Suprapubic skin (tissue), 4 donors: ENCODE measurements at regions not wholly inside any gene's neighbourhood (a gene's known extent, or its start where the extent isn't known, plus 50 kb on each side); places are given as distances from the start of the nearest gene placed in this dataset.

ENCODE experiments used
- CTCF ChIP-seq, 2 donors: fragments of 200-600 bp in 1 of 2; fragments of 450-650 bp in 1 of 2; sonication (generic) in 1 of 2; IDR thresholded peaks; one replicate each; pipeline ENCODE4 v1.5.1; 2016 to 2019; ENCODE audit warnings: antibody characterized with exemption in 2 of 2, mild to moderate bottlenecking in 1 of 2, moderate library complexity in 1 of 2
- EP300 ChIP-seq: sonication (generic); formaldehyde crosslinking; IDR thresholded peaks from one replicate; pipeline ENCODE4 v1.6.1; 2017; ENCODE audit warnings: antibody characterized with exemption
- POLR2AphosphoS5 ChIP-seq, 3 donors: sonication (generic); formaldehyde crosslinking; IDR thresholded peaks; one replicate each; pipeline ENCODE4 v1.6.1; 2017; ENCODE audit warnings: antibody characterized with exemption in 3 of 3

- TF ChIP-seq EP300 = no peak
- TF ChIP-seq POLR2AphosphoS5 (IDR thresholded peaks at IDR 0.05) = no peak
- TF ChIP-seq CTCF (IDR thresholded peaks at IDR 0.05) = no peak
Measured at GRCh38 chr13:53110181-53110580, 81.6 kb downstream of the OLFM4 start.
